OCI-LY7 (cell line): ENCODE measurements at regions not wholly inside any gene's neighbourhood (a gene's known extent, or its start where the extent isn't known, plus 50 kb on each side); places are given as distances from the start of the nearest gene placed in this dataset.

Experiments used
- BruUV-seq: library from RNA; stranded (reverse); fragments of 400-500 nt; replicated peaks from 2 replicates; lab custom pipeline; 2021; lab: Mats Ljungman, UMichigan
- CTCF ChIA-PET: fragments of 300-600 bp; sonication (Branson Sonifier 250); formaldehyde crosslinking; loops from one replicate; lab custom pipeline; 2022; ENCODE audit warnings: antibody characterized with exemption; ENCODE audit not compliant: unreplicated experiment; lab: Charles Lee
- POLR2A ChIA-PET: fragments of 300-600 bp; sonication (Branson Sonifier 250); formaldehyde crosslinking; loops from one replicate; lab custom pipeline; 2022; ENCODE audit warnings: antibody characterized with exemption; lab: Charles Lee
- DNase-seq: peaks from one replicate; pipeline ENCODE4 v3.0.0-alpha.2; 2015; ENCODE audit warnings: low spot score
- H2AFZ ChIP-seq: fragments of 200-600 bp; sonication (generic), shearing (Covaris generic); 2 replicates; pipeline ENCODE4 v1.6.1; 2014; ENCODE audit warnings: mild to moderate bottlenecking, antibody characterized with exemption, low read length, moderate library complexity
- H3K27ac ChIP-seq: fragments of 200-600 bp; sonication (generic); 2 replicates; pipeline ENCODE4 v1.5.1; 2014; ENCODE audit warnings: mixed run types, low read depth, mild to moderate bottlenecking, moderate library complexity, low read length, inconsistent platforms; ENCODE audit not compliant: poor library complexity, severe bottlenecking
- H3K36me3 ChIP-seq: fragments of 200-600 bp; sonication (generic); 2 replicates; pipeline ENCODE4 v1.6.1; 2014; ENCODE audit warnings: mild to moderate bottlenecking, antibody characterized with exemption, low read length, moderate library complexity, mixed read lengths; ENCODE audit not compliant: insufficient read depth
- H3K4me1 ChIP-seq: fragments of 200-600 bp; sonication (generic); 2 replicates; pipeline ENCODE4 v1.5.1; 2014; ENCODE audit warnings: mild to moderate bottlenecking, low read length; ENCODE audit not compliant: insufficient read depth, poor library complexity, severe bottlenecking
- H3K4me2 ChIP-seq: fragments of 200-600 bp; sonication (generic); 2 replicates; pipeline ENCODE4 v1.6.1; 2014; ENCODE audit warnings: mild to moderate bottlenecking, low read length
- H3K4me3 ChIP-seq: fragments of 200-600 bp; sonication (generic); 2 replicates; pipeline ENCODE4 v1.5.1; 2014; ENCODE audit warnings: mild to moderate bottlenecking, low read depth, low read length; ENCODE audit not compliant: poor library complexity, severe bottlenecking
- H3K79me2 ChIP-seq: fragments of 200-600 bp; sonication (generic); 2 replicates; pipeline ENCODE4 v1.6.1; 2016; ENCODE audit warnings: low read depth, mild to moderate bottlenecking, low read length, moderate library complexity, mixed read lengths; ENCODE audit not compliant: insufficient read depth
- H3K9me2 ChIP-seq: fragments of 200-600 bp; sonication (generic); 2 replicates; pipeline ENCODE4 v1.6.1; 2016; ENCODE audit warnings: mild to moderate bottlenecking, low read length, mixed read lengths; ENCODE audit not compliant: insufficient read depth
- H3K9me3 ChIP-seq: fragments of 200-600 bp; sonication (generic); 2 replicates; pipeline ENCODE4 v1.6.1; 2014; ENCODE audit warnings: mild to moderate bottlenecking, mixed run types, low read length, mixed read lengths
- H4K20me1 ChIP-seq: fragments of 200-600 bp; sonication (generic); 2 replicates; pipeline ENCODE4 v1.6.1; 2014; ENCODE audit warnings: mild to moderate bottlenecking, antibody characterized with exemption, low read length, moderate library complexity, mixed read lengths; ENCODE audit not compliant: insufficient read depth
- CTCF ChIP-seq: fragments of 200-600 bp; sonication (generic); conservative IDR thresholded peaks from 2 replicates; pipeline ENCODE4 v1.5.1; 2014; ENCODE audit warnings: mild to moderate bottlenecking, antibody characterized with exemption, low read length, moderate library complexity, mixed read lengths
- EZH2phosphoT487 ChIP-seq: fragments of 200-600 bp; sonication (generic); IDR thresholded peaks from 2 replicates; pipeline ENCODE4 v1.6.1; 2018; ENCODE audit warnings: low read depth, borderline replicate concordance, mild to moderate bottlenecking, mixed run types, antibody characterized with exemption, low read length, moderate library complexity, mixed read lengths
- intact Hi-C: fragments of 100-400 bp; cut with micrococcal nuclease; formaldehyde crosslinking; loops from one replicate; pipeline ENCODE4 v1.10.0; 2022; ENCODE audit not compliant: unreplicated experiment

DNA sequence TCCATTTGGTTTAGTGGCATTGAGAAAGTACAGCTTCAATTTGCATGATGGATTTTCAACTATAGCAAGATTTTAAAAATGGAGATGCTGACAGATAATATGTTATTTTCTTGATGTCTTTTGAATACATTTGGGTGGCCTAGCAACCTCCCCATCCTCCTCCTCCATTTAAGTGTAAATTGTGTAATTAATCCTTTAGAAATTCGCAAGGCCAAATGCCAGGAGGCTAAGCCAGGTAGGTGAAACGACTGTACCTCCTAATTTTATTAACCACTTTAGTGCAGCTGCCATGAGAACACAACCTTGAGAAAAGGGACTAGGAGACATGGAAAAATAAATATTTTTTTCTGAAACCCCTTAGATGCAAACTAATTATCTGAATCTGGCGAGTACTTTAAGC is 248.8 kb downstream of the MRPS30 start:
- BruUV-seq = no TSS peak
- Histone ChIP-seq H3K27ac (no peak overlapping the region), H2AFZ (no peak overlapping the region), H3K79me2 (no peaks in the 10 kb centered on the region), H3K9me2 (no peaks in the 10 kb centered on the region), H4K20me1 (no peaks in the 10 kb centered on the region), H3K9me3 (no peaks in the 10 kb centered on the region), H3K4me1 (no peaks in the 10 kb centered on the region), H3K4me2 (no peak overlapping the region), H3K36me3 (no peaks in the 10 kb centered on the region), H3K4me3 (no peak overlapping the region)
- CTCF ChIA-PET = no interaction called here
- no peak for DNase-seq
- intact Hi-C loops = no loop called here
- TF ChIP-seq EZH2phosphoT487 = no peak
- TF ChIP-seq CTCF = no peak
- POLR2A ChIA-PET = no interaction called here

GRCh38 chr5:45060724-45061123 is 252.0 kb downstream of the MRPS30 start:
- Histone ChIP-seq H4K20me1 (no peaks in the 10 kb centered on the region), H3K4me3 (no peak overlapping the region), H3K4me2 (no peak overlapping the region), H2AFZ (no peak overlapping the region), H3K9me3 (no peaks in the 10 kb centered on the region), H3K27ac (no peak overlapping the region), H3K36me3 (no peaks in the 10 kb centered on the region), H3K9me2 (no peaks in the 10 kb centered on the region), H3K4me1 (no peaks in the 10 kb centered on the region), H3K79me2 (no peaks in the 10 kb centered on the region)
- POLR2A ChIA-PET = no interaction called here
- intact Hi-C loops = no loop called here
- CTCF ChIA-PET = no interaction called here
- no TSS peak for BruUV-seq
- TF ChIP-seq EZH2phosphoT487 = no peak
- DNase-seq = no peak

GRCh38 chr5:45062044-45062443 is 253.3 kb downstream of the MRPS30 start:
- H3K4me1 ChIP-seq = no peaks in the 10 kb centered on the region
- BruUV-seq = no TSS peak
- H3K79me2 ChIP-seq = no peaks in the 10 kb centered on the region
- ChIA-PET CTCF (no interaction called here), POLR2A (interaction anchor here (0.5 kb wide), 1 partner anchor 53 kb away, joined by 3 read pairs; no protein-coding TSS in a partner anchor)
- intact Hi-C loops = no loop called here
- H2AFZ ChIP-seq = no peak overlapping the region
- TF ChIP-seq CTCF (no peak), EZH2phosphoT487 (no peak)
- H4K20me1 ChIP-seq = no peaks in the 10 kb centered on the region
- no peak for DNase-seq
- H3K4me2 ChIP-seq = no peak overlapping the region
- H3K9me3 ChIP-seq = no peaks in the 10 kb centered on the region
- no peaks in the 10 kb centered on the region for H3K36me3 ChIP-seq
- no peak overlapping the region for H3K4me3 ChIP-seq
- no peak overlapping the region for H3K27ac ChIP-seq
- H3K9me2 ChIP-seq = no peaks in the 10 kb centered on the region
